K562 (cell line): ENCODE measurements at regions not wholly inside any gene's neighbourhood (a gene's known extent, or its start where the extent isn't known, plus 50 kb on each side); places are given as distances from the start of the nearest gene placed in this dataset.

Source experiments
- ARID2 ChIP-seq: fragments of 450-650 bp; IDR thresholded peaks from 2 replicates; pipeline ENCODE4 v1.6.1; 2017; ENCODE audit warnings: antibody characterized with exemption, mild to moderate bottlenecking
- CREBBP ChIP-seq: IDR thresholded peaks from one replicate; pipeline ENCODE4 v1.6.1; 2012; ENCODE audit warnings: low read depth, mild to moderate bottlenecking, control low read depth, inconsistent platforms, low read length
- GABPA ChIP-seq: fragments of 200-800 bp; sonication (Bioruptor generic); conservative IDR thresholded peaks from 2 replicates; pipeline ENCODE4 v1.6.1; 2016; ENCODE audit warnings: low read depth, missing genetic modification characterization, missing compliant biosample characterization
- GATA2 ChIP-seq: sonication (generic); formaldehyde crosslinking; IDR thresholded peaks from 2 replicates; pipeline ENCODE4 v1.4.0; 2020; ENCODE audit warnings: mild to moderate bottlenecking, missing genetic modification reagents
- ILF3 ChIP-seq: fragments of 450-650 bp; IDR thresholded peaks from 2 replicates; pipeline ENCODE4 v1.6.1; 2018; ENCODE audit warnings: antibody characterized with exemption, mild to moderate bottlenecking, moderate library complexity, borderline replicate concordance
- JUNB ChIP-seq: fragments of 450-650 bp; formaldehyde crosslinking; conservative IDR thresholded peaks from 2 replicates; pipeline ENCODE4 v1.4.0; 2020; ENCODE audit warnings: mild to moderate bottlenecking
- NELFE ChIP-seq: IDR thresholded peaks from 2 replicates; pipeline ENCODE4 v1.6.1; 2011; ENCODE audit warnings: mild to moderate bottlenecking; ENCODE audit not compliant: insufficient read depth, insufficient read length
- RNF219 ChIP-seq: fragments of 250-450 bp; sonication (Bioruptor Pico); IDR thresholded peaks from 2 replicates; pipeline ENCODE4 v1.5.0; 2022; ENCODE audit warnings: mild to moderate bottlenecking
- ZNF143 ChIP-seq: sonication (generic); formaldehyde crosslinking; IDR thresholded peaks from 2 replicates; pipeline ENCODE4 v1.9.0; 2022; ENCODE audit warnings: mild to moderate bottlenecking, missing genetic modification reagents
- ZNF24 ChIP-seq: fragments of 450-650 bp; IDR thresholded peaks from 2 replicates; pipeline ENCODE4 v1.6.1; 2016
- ZNF407 ChIP-seq: fragments of 450-650 bp; IDR thresholded peaks from 2 replicates; pipeline ENCODE4 v1.6.1; 2016; ENCODE audit warnings: low read depth
- ZNF518B ChIP-seq: fragments of 250-450 bp; sonication (Bioruptor Pico); IDR thresholded peaks from 2 replicates; pipeline ENCODE4 v1.5.0; 2021; ENCODE audit warnings: mild to moderate bottlenecking, moderate library complexity

- TF ChIP-seq GABPA (tag) (no peak), CREBBP (no peak), NELFE (no peak), GATA2 (CRISPR knock-in tag) (no peak), ZNF24 (no peak), JUNB (CRISPR knock-in tag) (no peak), ARID2 (no peak), ILF3 (no peak), RNF219 (CRISPR knock-in tag) (no peak), ZNF407 (no peak), ZNF518B (CRISPR knock-in tag) (no peak), ZNF143 (CRISPR knock-in tag) (no peak)
These were observed 63.9 kb downstream of the FZD10 start (continued) for GRCh38 chr12:130226126-130226525.
